ENCODE measurements at regions not wholly inside any gene's neighbourhood (a gene's known extent, or its start where the extent isn't known, plus 50 kb on each side); places are given as distances from the start of the nearest gene placed in this dataset.

DNA sequence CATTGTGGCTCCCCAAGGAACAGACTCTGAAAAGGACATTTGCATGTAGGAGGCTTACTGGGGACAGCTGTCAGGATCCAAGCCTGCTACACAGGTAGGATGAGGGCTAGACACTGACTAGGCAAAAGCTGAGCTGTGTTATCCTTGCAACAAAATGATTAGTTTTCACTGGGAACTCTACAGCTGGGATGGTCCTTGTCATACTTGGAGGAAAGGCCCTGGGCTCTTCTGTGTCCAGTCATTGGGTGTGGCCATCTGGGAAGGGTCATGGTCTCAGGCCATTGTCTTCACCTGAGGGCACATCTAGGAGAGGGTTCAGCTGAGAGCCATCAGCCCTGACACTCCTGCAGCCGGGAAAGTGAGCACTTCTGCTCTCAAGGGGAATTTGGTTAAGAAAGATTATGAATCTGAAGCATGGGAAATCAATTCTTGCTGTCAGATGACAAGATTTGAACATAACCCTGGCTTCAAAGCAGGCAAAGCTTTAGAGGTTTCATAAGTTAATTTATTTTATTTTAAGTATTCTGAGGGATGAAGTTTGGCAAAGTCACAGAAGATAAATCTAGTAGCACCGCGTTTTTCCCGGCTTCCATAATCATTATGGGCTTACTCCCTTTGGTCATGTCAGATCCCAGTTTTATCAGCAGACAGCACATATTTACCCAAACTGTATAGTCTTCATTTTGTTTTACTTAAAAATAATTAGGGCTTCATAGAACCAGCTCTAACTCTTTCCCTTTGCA lies 78.4 kb upstream of the SLC22A23 start:
- no peaks in the 10 kb centered on the region for H3K9me3 ChIP-seq
- H3K4me1 ChIP-seq (ENCODE audit: control insufficient read depth in 1 of 2, insufficient read depth in 1 of 2, low read depth in 1 of 2, low read length in 1 of 2): no peaks in the 10 kb centered on the region
- TF ChIP-seq, protein P1, sequence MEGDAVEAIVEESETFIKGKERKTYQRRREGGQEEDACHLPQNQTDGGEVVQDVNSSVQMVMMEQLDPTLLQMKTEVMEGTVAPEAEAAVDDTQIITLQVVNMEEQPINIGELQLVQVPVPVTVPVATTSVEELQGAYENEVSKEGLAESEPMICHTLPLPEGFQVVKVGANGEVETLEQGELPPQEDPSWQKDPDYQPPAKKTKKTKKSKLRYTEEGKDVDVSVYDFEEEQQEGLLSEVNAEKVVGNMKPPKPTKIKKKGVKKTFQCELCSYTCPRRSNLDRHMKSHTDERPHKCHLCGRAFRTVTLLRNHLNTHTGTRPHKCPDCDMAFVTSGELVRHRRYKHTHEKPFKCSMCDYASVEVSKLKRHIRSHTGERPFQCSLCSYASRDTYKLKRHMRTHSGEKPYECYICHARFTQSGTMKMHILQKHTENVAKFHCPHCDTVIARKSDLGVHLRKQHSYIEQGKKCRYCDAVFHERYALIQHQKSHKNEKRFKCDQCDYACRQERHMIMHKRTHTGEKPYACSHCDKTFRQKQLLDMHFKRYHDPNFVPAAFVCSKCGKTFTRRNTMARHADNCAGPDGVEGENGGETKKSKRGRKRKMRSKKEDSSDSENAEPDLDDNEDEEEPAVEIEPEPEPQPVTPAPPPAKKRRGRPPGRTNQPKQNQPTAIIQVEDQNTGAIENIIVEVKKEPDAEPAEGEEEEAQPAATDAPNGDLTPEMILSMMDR (IDR thresholded peaks at IDR 0.05): no peak
- H3K27ac ChIP-seq: no peak overlapping the region
- no peaks in the 10 kb centered on the region for H3K36me3 ChIP-seq
- peaks cover 18% of the 10 kb centered on the region for H3K27me3 ChIP-seq
- H3K4me3 ChIP-seq (ENCODE audit: low read depth in 1 of 2, low read length in 1 of 2): no peak overlapping the region

DNA sequence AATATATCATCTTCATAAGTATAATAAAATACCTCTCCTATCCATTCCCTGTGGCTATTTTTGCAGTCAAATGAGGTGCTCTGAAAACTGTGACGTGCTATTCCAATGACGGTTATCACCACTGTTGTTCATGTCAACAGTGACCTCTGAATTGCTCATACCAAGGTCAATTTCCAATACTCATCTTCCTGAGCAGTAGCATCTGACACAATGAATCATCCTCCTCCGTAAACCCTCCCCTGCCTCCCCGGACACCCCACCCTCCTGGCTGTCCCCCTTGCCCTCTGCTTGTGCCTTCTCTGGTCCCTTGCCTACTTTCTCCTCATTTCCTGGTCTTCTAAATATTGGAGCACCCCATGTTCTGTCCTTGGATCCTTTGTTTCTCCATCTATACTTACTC lies 77.7 kb upstream of the SLC22A23 start:
- Histone ChIP-seq H3K27me3 (peaks cover 17% of the 10 kb centered on the region), H3K9me3 (no peaks in the 10 kb centered on the region), H3K4me3 (ENCODE audit: low read depth in 1 of 2, low read length in 1 of 2) (no peak overlapping the region), H3K4me1 (ENCODE audit: control insufficient read depth in 1 of 2, insufficient read depth in 1 of 2, low read depth in 1 of 2, low read length in 1 of 2) (no peaks in the 10 kb centered on the region), H3K36me3 (no peaks in the 10 kb centered on the region), H3K27ac (no peak overlapping the region)
- TF ChIP-seq, protein P1 (IDR thresholded peaks at IDR 0.05): no peak

DNA sequence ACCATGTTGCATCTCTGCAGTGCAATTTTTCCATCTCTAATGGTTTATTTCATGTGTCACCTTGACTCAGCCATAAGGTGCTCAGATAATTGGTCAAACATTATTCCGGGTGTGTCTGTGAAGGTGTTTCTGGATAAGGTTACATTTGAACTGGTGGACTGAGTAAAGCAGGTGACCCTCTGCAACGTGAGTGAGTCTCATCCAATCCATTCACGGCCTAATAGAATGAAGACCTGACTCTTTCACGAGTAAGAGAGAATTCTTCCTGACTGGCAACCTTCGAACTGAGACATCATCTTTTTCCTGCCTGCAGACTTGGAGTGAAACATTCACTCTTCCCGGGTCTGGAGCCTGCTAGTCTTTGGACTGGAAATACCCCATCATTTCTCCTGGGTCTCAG lies 77.1 kb upstream of the SLC22A23 start:
- TF ChIP-seq, protein P1 (IDR thresholded peaks at IDR 0.05): no peak
- Histone ChIP-seq H3K9me3 (no peaks in the 10 kb centered on the region), H3K36me3 (no peaks in the 10 kb centered on the region), H3K4me1 (ENCODE audit: control insufficient read depth in 1 of 2, insufficient read depth in 1 of 2, low read depth in 1 of 2, low read length in 1 of 2) (no peaks in the 10 kb centered on the region), H3K27me3 (peaks cover 10% of the 10 kb centered on the region), H3K27ac (no peak overlapping the region), H3K4me3 (ENCODE audit: low read depth in 1 of 2, low read length in 1 of 2) (no peak overlapping the region)

DNA sequence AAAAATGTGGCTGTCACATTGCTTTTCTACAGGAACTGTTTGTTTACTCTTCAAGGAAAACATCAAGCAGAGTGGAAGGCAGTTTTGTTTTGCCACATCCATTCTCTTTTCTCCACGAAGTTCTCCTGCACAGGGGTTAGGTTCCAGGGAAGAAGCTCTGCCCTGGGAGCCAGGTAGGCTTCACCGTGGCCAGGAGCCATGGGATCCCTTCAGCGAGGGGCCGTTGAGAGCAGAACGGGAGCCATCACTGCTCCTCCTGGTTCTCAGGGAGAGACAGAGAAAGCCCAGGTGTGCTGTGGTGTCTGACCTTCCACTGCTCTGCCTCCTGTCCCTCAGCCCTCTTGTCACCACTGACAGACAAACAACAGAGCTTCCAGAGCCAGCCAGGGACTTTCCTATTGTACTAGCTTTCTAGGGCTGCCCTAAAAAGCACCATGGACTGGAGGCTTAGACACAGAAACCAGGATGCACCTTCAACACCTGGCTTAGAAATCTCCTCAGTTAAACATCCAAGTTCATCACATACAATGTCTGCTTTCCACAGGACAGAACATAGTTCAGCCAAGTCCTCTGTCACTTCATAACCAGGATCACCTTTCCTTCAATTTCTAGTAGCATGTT lies 75.6 kb upstream of the SLC22A23 start:
- Histone ChIP-seq H3K4me1 (ENCODE audit: control insufficient read depth in 1 of 2, insufficient read depth in 1 of 2, low read depth in 1 of 2, low read length in 1 of 2) (no peaks in the 10 kb centered on the region), H3K27me3 (no peaks in the 10 kb centered on the region), H3K4me3 (ENCODE audit: low read depth in 1 of 2, low read length in 1 of 2) (no peak overlapping the region), H3K9me3 (no peaks in the 10 kb centered on the region), H3K36me3 (no peaks in the 10 kb centered on the region), H3K27ac (no peak overlapping the region)
- TF ChIP-seq, protein P1 (IDR thresholded peaks at IDR 0.05): no peak

DNA sequence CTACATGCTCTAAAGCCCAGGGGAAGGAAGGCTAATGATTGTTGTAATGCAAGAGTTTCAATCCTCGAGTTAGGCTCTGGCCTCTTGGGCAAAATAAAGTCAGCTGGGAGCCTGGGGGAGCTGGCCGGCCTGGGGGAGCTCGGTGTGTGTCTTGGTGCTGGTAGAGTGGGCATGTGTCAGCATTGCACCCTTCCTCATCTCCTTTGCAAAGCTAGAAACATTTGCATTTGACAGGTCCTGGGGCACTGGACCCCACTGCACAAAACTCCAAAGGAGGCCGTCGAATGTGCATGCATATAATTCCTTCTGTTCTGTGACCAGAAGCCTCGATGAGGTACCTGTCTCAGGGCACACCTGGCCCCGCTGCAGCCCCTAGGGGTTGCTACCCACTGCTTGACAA lies 74.6 kb upstream of the SLC22A23 start:
- TF ChIP-seq, protein P1 (IDR thresholded peaks at IDR 0.05): no peak
- Histone ChIP-seq H3K27me3 (no peaks in the 10 kb centered on the region), H3K36me3 (no peaks in the 10 kb centered on the region), H3K27ac (no peak overlapping the region), H3K9me3 (no peaks in the 10 kb centered on the region), H3K4me1 (ENCODE audit: control insufficient read depth in 1 of 2, insufficient read depth in 1 of 2, low read depth in 1 of 2, low read length in 1 of 2) (no peaks in the 10 kb centered on the region), H3K4me3 (ENCODE audit: low read depth in 1 of 2, low read length in 1 of 2) (no peak overlapping the region)

All from neutrophil (primary cell).